A549 (cell line): ENCODE measurements at regions not wholly inside any gene's neighbourhood (a gene's known extent, or its start where the extent isn't known, plus 50 kb on each side); places are given as distances from the start of the nearest gene placed in this dataset.
A peak's percentile ranks its signal among the peaks of the same experiment; 100 is the strongest.

Experiments
- ATAC-seq, 2 experiments: fragments of 200-7000 bp in 1 of 2; fragments of >200 bp in 1 of 2; cut with Nextera tagmentation in 1 of 2; cut with Tn5 transposase in 1 of 2; 3 replicates each; pipeline versions ENCODE4 v1.8.0 to v1.9.1; 2018 to 2020; ENCODE audit warnings: mild to moderate bottlenecking in 1 of 2, moderate library complexity in 1 of 2
- CTCF ChIA-PET: fragments of 300-600 bp; sonication (Branson Sonifier 250); formaldehyde crosslinking; extraction: SDS; loops from one replicate; lab custom pipeline; 2021; ENCODE audit warnings: antibody characterized with exemption, inconsistent platforms; lab: Yijun Ruan, JAX
- POLR2A ChIA-PET: fragments of 350-600 bp; formaldehyde crosslinking; extraction: SDS; loops from one replicate; lab custom pipeline; 2021; ENCODE audit warnings: antibody characterized with exemption, inconsistent platforms; lab: Yijun Ruan, JAX
- DNase-seq, 2 experiments: peaks; one replicate each; pipeline versions ENCODE4 v3.0.0 to v3.0.0-alpha.2; 2011 to 2016; ENCODE audit warnings: low read depth in 1 of 2, low spot score in 1 of 2
- FAIRE-seq: peaks from 2 replicates; lab custom pipeline; 2011; peaks lifted over from hg19 to GRCh38; lab: Jason Lieb, UNC
- H3K27ac ChIP-seq, 2 experiments: fragments of >200 bp; sonication (Bioruptor Twin); formaldehyde crosslinking; 3 replicates each; pipeline ENCODE4 v1.5.1; 2016 to 2017
- H3K4me1 ChIP-seq: fragments of >200 bp; sonication (Bioruptor Twin); formaldehyde crosslinking; 3 replicates; pipeline ENCODE4 v1.6.1; 2016
- H3K4me2 ChIP-seq: fragments of >200 bp; sonication (Bioruptor Twin); formaldehyde crosslinking; 3 replicates; pipeline ENCODE4 v1.6.1; 2016
- H3K4me3 ChIP-seq: fragments of >200 bp; sonication (Bioruptor Twin); formaldehyde crosslinking; 3 replicates; pipeline ENCODE4 v1.5.1; 2016
- H3K9me3 ChIP-seq: fragments of >200 bp; sonication (Bioruptor Twin); formaldehyde crosslinking; 3 replicates; pipeline ENCODE4 v1.6.1; 2016
- BHLHE40 ChIP-seq: IDR thresholded peaks from 2 replicates; pipeline ENCODE4 v1.6.1; 2012; ENCODE audit warnings: low read depth, low read length, inconsistent platforms
- CBX2 ChIP-seq: fragments of 200-600 bp; sonication (generic); IDR thresholded peaks from 2 replicates; pipeline ENCODE4 v1.6.1; 2016; ENCODE audit warnings: low read depth, mild to moderate bottlenecking, borderline replicate concordance
- CBX8 ChIP-seq: fragments of 200-600 bp; sonication (generic); IDR thresholded peaks from 2 replicates; pipeline ENCODE4 v1.6.1; 2016
- CHD4 ChIP-seq: fragments of 200-600 bp; sonication (generic); IDR thresholded peaks from 2 replicates; pipeline ENCODE4 v1.6.1; 2016; ENCODE audit warnings: antibody characterized with exemption, mild to moderate bottlenecking, borderline replicate concordance
- EHF ChIP-seq: fragments of 250-450 bp; sonication (Bioruptor Pico); IDR thresholded peaks from 2 replicates; pipeline ENCODE4 v1.5.0; 2020; ENCODE audit warnings: mild to moderate bottlenecking
- FOSB ChIP-seq: fragments of 250-450 bp; sonication (Bioruptor Pico); IDR thresholded peaks from 2 replicates; pipeline ENCODE4 v1.5.0; 2020; ENCODE audit warnings: mild to moderate bottlenecking, moderate library complexity
- FOSL2 ChIP-seq, 2 experiments: fragments of 450-650 bp in 1 of 2; fragments of >200 bp in 1 of 2; sonication (Bioruptor Twin) in 1 of 2; formaldehyde crosslinking; IDR thresholded peaks; 2 replicates each; pipeline versions ENCODE4 v1.5.0 to v1.6.1; 2016 to 2020; ENCODE audit warnings: mild to moderate bottlenecking in 1 of 2, moderate library complexity in 1 of 2
- FOXS1 ChIP-seq: fragments of 250-450 bp; sonication (Bioruptor Pico); IDR thresholded peaks from 2 replicates; pipeline ENCODE4 v1.5.0; 2020; ENCODE audit warnings: mild to moderate bottlenecking, moderate library complexity
- HOXA7 ChIP-seq: fragments of 250-450 bp; sonication (Bioruptor Pico); IDR thresholded peaks from 2 replicates; pipeline ENCODE4 v1.5.0; 2020; ENCODE audit warnings: mild to moderate bottlenecking, moderate library complexity
- KDM1A ChIP-seq: fragments of 200-600 bp; sonication (generic); IDR thresholded peaks from 2 replicates; pipeline ENCODE4 v1.6.1; 2016; ENCODE audit warnings: low read depth, mild to moderate bottlenecking
- MAFK ChIP-seq: fragments of 450-650 bp; IDR thresholded peaks from 2 replicates; pipeline ENCODE4 v1.6.1; 2014; ENCODE audit not compliant: partially characterized antibody
- NFE2L2 ChIP-seq: fragments of 150-350 bp; conservative IDR thresholded peaks from 2 replicates; pipeline ENCODE4 v1.6.1; 2014; ENCODE audit warnings: low read length
- PHF8 ChIP-seq: fragments of 200-600 bp; sonication (generic); IDR thresholded peaks from 2 replicates; pipeline ENCODE4 v1.6.1; 2016; ENCODE audit warnings: low read depth, mild to moderate bottlenecking, antibody characterized with exemption, moderate library complexity, borderline replicate concordance
- POLR2A ChIP-seq: IDR thresholded peaks from 2 replicates; pipeline ENCODE4 v1.6.1; 2012; ENCODE audit warnings: mild to moderate bottlenecking, low read length
- RAD21 ChIP-seq, 2 experiments: fragments of >200 bp in 1 of 2; sonication (Bioruptor Twin) in 1 of 2; formaldehyde crosslinking in 1 of 2; IDR thresholded peaks in 1 of 2; conservative IDR thresholded peaks in 1 of 2; 2 replicates in 1 of 2; 3 replicates in 1 of 2; pipeline ENCODE4 v1.6.1; 2012 to 2018; ENCODE audit warnings: inconsistent platforms in 1 of 2
- RARB ChIP-seq: fragments of 250-450 bp; sonication (Bioruptor Pico); IDR thresholded peaks from 2 replicates; pipeline ENCODE4 v1.8.0; 2021; ENCODE audit warnings: mild to moderate bottlenecking, moderate library complexity
- RFX5 ChIP-seq: fragments of 450-650 bp; IDR thresholded peaks from 2 replicates; pipeline ENCODE4 v1.7.1; 2014; ENCODE audit warnings: antibody characterized with exemption, mild to moderate bottlenecking, moderate library complexity
- RNF2 ChIP-seq: fragments of 200-600 bp; sonication (generic); IDR thresholded peaks from 2 replicates; pipeline ENCODE4 v1.6.1; 2016; ENCODE audit warnings: low read depth, mild to moderate bottlenecking, antibody characterized with exemption, moderate library complexity, borderline replicate concordance
- SMC3 ChIP-seq: fragments of >200 bp; sonication (Bioruptor Twin); formaldehyde crosslinking; IDR thresholded peaks from 3 replicates; pipeline ENCODE4 v1.6.1; 2018; ENCODE audit warnings: inconsistent platforms
- TFCP2L1 ChIP-seq: fragments of 250-450 bp; sonication (Bioruptor Pico); IDR thresholded peaks from 2 replicates; pipeline ENCODE4 v1.5.0; 2021; ENCODE audit warnings: mild to moderate bottlenecking
- ZC3H11A ChIP-seq: fragments of 450-650 bp; IDR thresholded peaks from 2 replicates; pipeline ENCODE4 v1.6.1; 2014; ENCODE audit warnings: antibody characterized with exemption, mild to moderate bottlenecking
- WGBS: methylation state at CpG from one replicate; pipeline ENCODE4 v1.1.6; 2017; ENCODE audit errors: missing lambda C conversion rate; 5-methylcytosine and 5-hydroxymethylcytosine counted together
- TF ChIP-seq, protein P1 (sequence below): fragments of >200 bp; sonication (Bioruptor Twin); formaldehyde crosslinking; IDR thresholded peaks from 2 replicates; pipeline ENCODE4 v1.6.1; 2016
- TF ChIP-seq, protein P2 (sequence below): fragments of 200-600 bp; sonication (generic); IDR thresholded peaks from 2 replicates; pipeline ENCODE4 v1.6.1; 2016; ENCODE audit warnings: antibody characterized with exemption, mild to moderate bottlenecking, moderate library complexity
- TF ChIP-seq, protein P3 (sequence below): IDR thresholded peaks from 2 replicates; pipeline ENCODE4 v1.6.1; 2012

DNA sequence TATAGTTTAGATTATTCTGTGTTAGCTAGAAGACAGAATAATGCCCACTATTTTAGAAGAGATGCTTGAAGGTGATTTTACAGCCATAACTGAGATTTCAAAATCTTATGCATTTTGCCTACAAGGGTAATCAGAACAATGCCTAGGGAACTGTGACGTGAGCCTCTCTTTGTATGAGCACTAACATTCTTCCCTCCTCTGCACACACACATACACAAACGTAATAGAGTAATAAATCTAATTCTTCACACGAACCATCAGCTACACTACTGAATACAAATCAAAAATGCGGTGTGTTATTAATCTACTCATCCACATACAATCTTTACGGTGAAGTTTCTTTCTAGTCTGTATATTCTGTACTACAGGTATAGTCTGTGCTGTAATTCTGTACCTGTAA is 227.8 kb downstream of the PLK2 start:
- H3K27ac ChIP-seq: peak overlapping the region in 1 of 2 experiments; percentile 74; a peak in 4 of 6 replicates
- H3K4me2 ChIP-seq: no peak overlapping the region
- ChIA-PET CTCF (interaction anchor here (0.7 to 1.5 kb wide), 2 partner anchors 9 to 344 kb away, joined by 3 to 4 read pairs; no protein-coding TSS in a partner anchor), POLR2A (no interaction called here)
- no peak overlapping the region for H3K4me3 ChIP-seq
- ATAC-seq (no peak), FAIRE-seq (no peak), DNase-seq (no peak)
- H3K9me3 ChIP-seq: no peaks in the 10 kb centered on the region
- peaks cover 50% of the 10 kb centered on the region for H3K4me1 ChIP-seq
- 86% methylated on average over 5 of the region's 5 CpGs for WGBS
- TF ChIP-seq RAD21 (conservative IDR thresholded peaks at IDR 0.05 in 1 of 2, IDR thresholded peaks at IDR 0.05 in 1 of 2) (no peak), CBX2 (no peak), MAFK (no peak), RNF2 (no peak), KDM1A (no peak), FOSB (no peak), EHF (CRISPR knock-in tag) (no peak), CHD4 (no peak), SMC3 (no peak), NFE2L2 (no peak), ZC3H11A (no peak), RARB (no peak), BHLHE40 (no peak), RFX5 (no peak)
- TF ChIP-seq, protein P1, sequence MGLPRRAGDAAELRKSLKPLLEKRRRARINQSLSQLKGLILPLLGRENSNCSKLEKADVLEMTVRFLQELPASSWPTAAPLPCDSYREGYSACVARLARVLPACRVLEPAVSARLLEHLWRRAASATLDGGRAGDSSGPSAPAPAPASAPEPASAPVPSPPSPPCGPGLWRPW: no peak
- TF ChIP-seq, protein P2, sequence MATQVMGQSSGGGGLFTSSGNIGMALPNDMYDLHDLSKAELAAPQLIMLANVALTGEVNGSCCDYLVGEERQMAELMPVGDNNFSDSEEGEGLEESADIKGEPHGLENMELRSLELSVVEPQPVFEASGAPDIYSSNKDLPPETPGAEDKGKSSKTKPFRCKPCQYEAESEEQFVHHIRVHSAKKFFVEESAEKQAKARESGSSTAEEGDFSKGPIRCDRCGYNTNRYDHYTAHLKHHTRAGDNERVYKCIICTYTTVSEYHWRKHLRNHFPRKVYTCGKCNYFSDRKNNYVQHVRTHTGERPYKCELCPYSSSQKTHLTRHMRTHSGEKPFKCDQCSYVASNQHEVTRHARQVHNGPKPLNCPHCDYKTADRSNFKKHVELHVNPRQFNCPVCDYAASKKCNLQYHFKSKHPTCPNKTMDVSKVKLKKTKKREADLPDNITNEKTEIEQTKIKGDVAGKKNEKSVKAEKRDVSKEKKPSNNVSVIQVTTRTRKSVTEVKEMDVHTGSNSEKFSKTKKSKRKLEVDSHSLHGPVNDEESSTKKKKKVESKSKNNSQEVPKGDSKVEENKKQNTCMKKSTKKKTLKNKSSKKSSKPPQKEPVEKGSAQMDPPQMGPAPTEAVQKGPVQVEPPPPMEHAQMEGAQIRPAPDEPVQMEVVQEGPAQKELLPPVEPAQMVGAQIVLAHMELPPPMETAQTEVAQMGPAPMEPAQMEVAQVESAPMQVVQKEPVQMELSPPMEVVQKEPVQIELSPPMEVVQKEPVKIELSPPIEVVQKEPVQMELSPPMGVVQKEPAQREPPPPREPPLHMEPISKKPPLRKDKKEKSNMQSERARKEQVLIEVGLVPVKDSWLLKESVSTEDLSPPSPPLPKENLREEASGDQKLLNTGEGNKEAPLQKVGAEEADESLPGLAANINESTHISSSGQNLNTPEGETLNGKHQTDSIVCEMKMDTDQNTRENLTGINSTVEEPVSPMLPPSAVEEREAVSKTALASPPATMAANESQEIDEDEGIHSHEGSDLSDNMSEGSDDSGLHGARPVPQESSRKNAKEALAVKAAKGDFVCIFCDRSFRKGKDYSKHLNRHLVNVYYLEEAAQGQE: no peak

DNA sequence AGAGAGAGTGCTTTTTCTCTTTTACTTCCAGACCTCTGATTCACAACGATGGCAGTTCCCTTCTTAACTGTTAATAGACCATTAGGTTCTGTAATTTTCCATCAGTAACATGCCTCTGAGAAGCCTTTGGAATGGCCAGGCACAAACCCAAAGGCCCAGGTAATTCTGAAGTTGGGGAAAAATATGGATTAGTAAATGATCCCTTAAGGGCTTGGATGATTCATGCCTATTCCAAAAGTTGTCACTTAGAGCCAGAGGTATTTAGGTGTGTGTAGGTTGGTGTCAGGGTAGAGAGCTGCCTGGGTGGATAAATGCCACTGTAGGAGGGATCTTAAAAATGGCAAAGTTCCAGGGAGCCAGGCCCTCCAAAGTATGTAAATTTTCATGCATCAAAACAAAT is 228.8 kb downstream of the PLK2 start:
- TF ChIP-seq FOSL2 (IDR thresholded peaks at IDR 0.05): no peak
- TF ChIP-seq FOSL2 (CRISPR knock-in tag; IDR thresholded peaks at IDR 0.05): no peak; the same call in 1 of the 2 replicates
- no peak for TF ChIP-seq KDM1A
- no peak for TF ChIP-seq CBX8
- no peak for TF ChIP-seq HOXA7 (CRISPR knock-in tag)
- TF ChIP-seq PHF8: no peak
- TF ChIP-seq, protein P3, sequence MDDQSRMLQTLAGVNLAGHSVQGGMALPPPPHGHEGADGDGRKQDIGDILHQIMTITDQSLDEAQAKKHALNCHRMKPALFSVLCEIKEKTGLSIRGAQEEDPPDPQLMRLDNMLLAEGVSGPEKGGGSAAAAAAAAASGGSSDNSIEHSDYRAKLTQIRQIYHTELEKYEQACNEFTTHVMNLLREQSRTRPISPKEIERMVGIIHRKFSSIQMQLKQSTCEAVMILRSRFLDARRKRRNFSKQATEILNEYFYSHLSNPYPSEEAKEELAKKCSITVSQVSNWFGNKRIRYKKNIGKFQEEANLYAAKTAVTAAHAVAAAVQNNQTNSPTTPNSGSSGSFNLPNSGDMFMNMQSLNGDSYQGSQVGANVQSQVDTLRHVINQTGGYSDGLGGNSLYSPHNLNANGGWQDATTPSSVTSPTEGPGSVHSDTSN: no peak
- TF ChIP-seq POLR2A: no peak
- TF ChIP-seq TFCP2L1 (CRISPR knock-in tag): no peak
- no peak for TF ChIP-seq FOXS1 (CRISPR knock-in tag)
- TF ChIP-seq CHD4: no peak
- H3K27ac ChIP-seq: peak overlapping the region; percentile 49 to 77; a peak in 5 of 6 replicates
- H3K9me3 ChIP-seq: no peaks in the 10 kb centered on the region
- ChIA-PET POLR2A (no interaction called here), CTCF (interaction anchor here (1.2 to 1.5 kb wide), 2 partner anchors 10 to 31 kb away, joined by 3 to 4 read pairs; no protein-coding TSS in a partner anchor)
- H3K4me3 ChIP-seq: no peak overlapping the region
- 15% methylated on average over 1 of the region's 1 CpG for WGBS
- ATAC-seq (no peak), FAIRE-seq (no peak), DNase-seq (peak in 1 of 2 experiments; percentile 20)
- peaks cover 46% of the 10 kb centered on the region for H3K4me1 ChIP-seq
- peak overlapping the region; percentile 50 for H3K4me2 ChIP-seq
